HG03565 (cell line): ENCODE measurements at regions not wholly inside any gene's neighbourhood (a gene's known extent, or its start where the extent isn't known, plus 50 kb on each side); places are given as distances from the start of the nearest gene placed in this dataset.

ENCODE experiments used
- ATAC-seq: cut with Tn5 transposase; IDR thresholded peaks from one replicate; pipeline ENCODE4 v1.9.1; 2021; ENCODE audit warnings: mild to moderate bottlenecking, moderate library complexity; ENCODE audit not compliant: unreplicated experiment

DNA sequence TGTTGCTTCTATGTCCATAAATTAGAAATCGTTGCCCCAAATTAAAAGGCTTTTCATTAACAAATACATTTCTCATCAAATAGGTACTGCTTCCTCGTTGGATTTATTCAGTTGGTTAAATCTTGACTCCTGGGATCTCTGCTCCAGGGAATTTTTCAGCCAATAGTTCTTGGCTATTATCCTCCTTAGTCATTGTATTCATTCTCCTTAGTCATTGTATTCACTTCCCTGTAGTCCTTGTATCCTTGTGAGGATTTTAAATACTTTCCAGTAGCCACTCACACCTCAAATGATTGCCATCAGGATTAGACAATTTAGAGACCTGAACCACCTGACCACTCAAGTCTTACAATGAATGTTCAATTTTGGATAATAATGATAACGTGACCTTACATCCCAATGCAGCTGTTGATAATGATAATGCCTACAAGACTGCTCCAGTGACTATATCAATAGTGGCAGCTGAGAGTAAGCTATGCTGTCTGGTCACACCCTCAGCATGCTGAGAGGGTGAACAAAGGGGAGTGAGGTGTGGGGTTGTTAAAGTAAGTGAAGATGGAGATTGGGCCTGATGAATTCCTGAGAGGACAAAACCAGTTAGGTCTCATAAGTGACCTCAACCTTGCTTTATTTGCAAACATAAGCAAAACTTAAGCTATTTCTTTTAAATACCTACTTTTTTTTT lies 193.7 kb upstream of the RTL1 start:
- ATAC-seq = no peak

- ATAC-seq = no peak
These were observed 194.7 kb upstream of the RTL1 start for GRCh38 chr14:101098177-101098576.

- ATAC-seq = no peak
These were observed 195.1 kb upstream of the RTL1 start for GRCh38 chr14:101098641-101099040.

DNA sequence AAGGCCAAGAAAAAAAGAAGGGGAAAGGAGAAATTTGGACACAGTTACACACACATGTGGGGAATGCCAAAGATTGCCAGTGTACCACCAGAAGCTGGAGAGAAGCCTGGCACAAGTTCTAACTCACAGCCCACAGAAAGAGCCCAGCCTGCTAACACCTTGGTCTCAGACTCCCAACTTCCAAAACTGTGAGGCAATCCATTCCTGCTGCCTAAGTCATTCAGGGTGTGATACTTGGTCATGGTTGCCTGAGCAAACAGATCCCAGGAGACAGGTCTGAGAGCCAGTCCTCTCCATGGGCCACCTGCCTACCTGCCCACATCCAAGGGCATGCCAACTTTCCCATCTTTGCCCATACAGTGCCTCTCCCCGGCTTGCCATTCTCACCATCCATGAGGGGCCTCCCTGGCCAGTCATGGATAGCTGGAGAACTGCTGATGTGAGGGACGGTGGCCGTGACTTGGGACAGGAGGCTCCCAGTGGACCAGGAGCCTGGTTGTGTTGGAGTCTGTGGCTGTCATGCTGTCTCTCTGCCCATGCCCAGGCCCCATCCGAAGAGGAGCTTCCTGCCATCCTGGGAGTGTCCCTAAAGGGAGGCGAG lies 198.0 kb upstream of the RTL1 start:
- no peak for ATAC-seq

- ATAC-seq = no peak
These were observed 199.4 kb upstream of the RTL1 start for GRCh38 chr14:101102875-101103274.

- no peak for ATAC-seq
These were observed 199.9 kb upstream of the RTL1 start for GRCh38 chr14:101103321-101103901.

GRCh38 chr14:101104485-101104884 lies 201.0 kb upstream of the RTL1 start:
- no peak for ATAC-seq

DNA sequence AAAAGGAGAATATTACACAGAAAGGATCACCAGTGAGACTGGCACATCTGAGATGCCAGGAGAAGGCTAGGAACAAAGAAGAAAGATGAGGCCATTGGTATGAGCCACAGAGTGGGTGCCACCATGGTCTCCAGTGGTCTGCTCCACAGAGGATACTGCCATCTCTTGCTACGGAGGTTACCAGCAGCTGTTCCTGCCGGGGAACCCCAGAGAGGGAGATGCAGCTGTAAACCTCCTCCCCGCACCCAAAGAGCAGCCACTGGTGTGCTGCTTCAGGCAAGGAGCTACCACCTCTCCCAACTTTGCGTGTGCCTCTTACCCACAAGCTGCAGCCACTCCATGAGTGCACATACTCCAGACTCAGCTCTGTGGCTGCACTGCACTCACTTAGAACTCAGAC lies 201.5 kb upstream of the RTL1 start:
- no peak for ATAC-seq

DNA sequence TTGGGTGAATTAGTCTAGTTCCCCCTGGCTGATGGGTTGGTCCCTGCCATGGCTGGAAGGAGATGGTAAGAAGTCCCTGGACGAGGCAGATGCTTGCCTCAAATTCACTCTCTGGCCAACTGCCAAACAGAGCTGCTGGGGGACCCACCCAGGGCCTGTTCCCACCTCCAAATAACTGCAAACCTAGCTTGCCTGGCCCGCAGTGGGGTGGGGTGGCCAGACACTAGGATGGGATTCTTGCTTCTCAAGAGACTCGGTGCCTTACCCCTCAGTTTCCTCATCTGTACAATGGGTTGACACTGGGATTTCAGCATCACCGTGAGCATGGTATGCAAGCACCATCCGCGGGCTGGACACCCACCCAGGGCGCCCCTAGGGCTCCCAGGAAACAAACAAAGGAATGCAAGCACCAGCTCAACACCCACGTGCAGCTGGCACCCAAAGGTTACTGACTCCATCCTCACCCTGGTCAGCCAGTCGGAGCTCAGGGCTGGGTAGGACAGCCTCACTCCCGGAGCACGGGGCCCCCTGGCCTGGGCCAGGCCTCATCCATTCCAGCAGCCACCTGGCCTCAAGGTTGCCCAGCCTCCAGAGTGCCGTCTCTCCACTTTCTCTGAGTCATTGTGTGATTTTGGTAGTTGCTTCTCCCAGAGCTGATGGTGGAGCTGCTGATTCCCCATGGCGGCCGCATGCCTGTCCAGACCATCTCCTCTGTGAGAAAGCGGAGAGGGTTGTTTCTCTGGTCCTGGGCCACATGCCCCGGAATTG lies 205.2 kb upstream of the RTL1 start:
- ATAC-seq = no peak

DNA sequence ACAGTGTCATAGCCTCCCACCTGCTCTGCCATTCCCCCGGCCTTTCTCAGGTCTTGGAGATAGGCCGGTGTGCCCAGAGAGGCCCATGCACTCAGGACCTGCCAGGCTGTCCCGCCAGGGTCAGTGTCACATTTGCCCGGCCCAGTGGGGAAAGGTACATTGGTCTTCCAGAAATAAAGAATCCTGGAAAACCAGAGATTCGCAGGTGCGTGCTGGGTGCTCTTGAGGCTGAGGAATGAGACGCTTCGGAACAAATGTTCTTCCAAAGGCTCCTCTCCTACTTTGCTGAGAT lies 205.8 kb upstream of the RTL1 start:
- no peak for ATAC-seq

- ATAC-seq = no peak
These were observed 206.6 kb upstream of the RTL1 start for GRCh38 chr14:101109981-101110728.

DNA sequence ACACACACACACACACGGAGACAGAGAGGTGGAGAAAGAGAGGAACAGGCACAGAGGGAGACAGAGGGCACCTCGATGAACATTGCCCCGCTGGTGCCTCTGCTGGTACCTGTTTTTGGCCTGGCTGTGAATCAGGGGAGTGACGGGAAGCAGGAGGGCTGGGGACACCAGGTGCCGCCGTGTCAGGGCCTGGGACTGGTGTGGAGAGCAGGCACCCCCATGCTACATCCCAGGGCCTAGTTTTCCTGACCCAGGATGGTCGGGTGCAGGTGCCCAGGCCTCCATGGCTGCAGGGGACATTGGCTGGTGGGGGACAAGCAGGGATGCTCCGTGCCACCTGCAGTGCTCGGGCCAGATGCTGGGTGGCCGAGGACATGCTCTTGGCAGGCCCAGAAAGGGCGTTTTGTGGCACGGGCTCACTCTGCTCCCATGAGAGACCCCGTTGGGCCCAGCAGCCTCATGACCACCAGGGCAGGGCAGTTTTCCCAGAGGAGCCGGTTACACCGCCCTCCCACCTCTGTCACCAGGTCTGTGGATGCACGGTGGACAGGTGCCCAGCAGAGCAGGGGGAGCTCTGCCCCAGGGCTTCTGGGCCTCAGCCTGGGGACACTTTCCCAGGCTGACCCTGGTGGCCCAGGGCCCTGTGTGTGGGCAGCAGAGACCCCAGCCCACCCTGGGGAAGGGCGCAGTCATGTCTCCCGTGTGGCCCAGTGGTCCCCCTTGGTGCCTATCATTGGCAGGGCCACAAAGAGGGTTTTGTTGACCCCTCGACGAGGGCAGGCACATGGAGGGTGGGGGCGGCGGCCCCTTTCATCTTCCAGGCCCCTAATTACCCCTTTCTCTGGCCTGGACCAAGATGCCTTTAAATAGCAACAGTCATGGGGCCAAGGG lies 207.5 kb upstream of the RTL1 start:
- ATAC-seq = no peak

DNA sequence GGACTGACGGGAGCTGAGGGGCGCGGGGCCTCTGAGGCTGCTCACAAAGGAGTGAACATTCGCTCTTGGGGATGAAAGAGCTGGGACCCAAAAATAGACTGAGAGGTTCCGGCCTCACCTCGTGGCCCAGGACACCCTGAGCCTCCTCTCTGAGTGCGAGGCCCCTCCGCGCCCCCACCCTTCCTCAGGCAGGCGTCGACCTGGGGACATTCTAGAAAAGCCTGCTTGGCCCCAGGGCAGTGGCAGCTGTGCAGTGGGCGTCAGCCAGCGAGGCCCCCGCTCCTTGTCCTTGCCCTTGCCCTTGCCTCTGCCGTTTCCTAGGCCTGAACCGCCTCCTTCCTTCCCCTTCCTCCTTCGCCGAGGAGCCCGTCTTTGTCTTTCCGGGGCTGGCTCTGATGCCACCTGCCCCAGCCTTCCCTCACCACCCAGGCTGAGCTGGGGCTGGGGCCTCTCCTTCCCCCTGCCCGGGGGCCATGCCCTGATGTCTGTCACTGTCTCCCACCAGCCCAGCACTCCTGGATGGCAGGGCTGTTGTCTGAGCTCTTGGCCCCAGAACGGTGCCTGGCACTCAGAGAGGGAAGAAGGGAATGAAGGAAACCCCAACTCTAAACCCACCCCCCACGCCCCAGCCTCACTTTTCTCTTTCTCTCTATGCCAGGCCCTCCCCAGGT lies 208.2 kb upstream of the RTL1 start:
- ATAC-seq = no peak

DNA sequence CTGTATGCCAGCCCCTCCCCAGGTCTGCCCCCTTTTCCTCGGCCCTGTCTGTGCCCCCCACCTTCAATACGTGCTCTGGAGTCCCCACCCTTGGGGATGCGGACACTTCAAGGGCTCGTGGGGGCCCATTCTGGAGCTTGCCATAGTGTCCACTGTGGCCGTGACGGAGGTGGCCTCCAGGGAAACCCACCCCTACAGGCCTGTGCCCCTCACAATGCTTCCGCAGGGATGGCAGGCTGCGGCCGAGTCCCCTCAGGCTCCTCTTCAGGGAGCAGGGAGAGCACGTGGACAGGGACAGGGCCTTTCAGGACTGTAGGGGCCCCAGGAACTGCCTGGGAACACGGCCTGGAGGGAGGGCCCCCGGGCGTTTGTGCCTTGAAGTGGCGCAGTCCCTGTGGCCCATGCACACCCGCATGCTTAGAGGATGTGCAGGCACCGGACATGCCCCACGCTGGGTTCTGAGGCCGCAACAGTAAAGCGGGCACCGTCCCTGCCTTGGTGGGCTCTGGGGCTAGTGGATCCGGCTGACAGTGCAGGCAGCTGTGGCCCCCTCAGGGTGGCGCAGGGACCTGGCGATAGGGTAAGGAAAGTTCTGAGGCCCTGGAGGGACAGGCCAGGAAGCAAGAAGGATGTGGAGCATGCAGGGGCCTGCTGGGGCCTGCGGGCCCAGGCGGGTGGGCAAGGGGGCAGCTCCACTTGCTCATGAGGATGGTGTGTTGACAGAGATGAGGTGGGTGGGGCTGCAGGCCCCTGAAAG lies 209.0 kb upstream of the RTL1 start:
- ATAC-seq = no peak

DNA sequence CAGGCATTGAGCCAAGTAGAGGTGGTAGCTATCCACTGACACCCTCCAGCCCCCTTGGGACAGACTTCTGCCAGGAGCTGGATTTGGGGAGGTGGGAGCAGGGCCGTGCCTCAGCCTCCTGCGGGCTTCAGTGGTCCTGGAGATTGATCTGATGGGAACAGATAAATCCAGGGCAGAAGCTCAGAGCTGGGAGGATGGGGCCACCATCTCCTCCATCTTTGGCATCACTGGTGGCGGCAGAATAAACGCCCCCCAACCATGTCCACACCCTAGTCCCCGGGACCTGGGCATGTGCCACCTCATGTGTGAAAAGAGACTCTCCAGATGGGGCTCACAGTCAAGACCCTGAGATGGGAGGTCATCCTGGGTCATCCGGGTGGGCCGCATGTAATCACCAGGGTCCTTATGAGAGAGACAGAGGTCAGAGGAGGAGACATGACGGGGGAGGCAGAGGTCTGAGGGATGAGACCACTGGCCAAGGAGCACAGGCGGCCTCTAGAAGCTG lies 209.6 kb upstream of the RTL1 start:
- no peak for ATAC-seq

DNA sequence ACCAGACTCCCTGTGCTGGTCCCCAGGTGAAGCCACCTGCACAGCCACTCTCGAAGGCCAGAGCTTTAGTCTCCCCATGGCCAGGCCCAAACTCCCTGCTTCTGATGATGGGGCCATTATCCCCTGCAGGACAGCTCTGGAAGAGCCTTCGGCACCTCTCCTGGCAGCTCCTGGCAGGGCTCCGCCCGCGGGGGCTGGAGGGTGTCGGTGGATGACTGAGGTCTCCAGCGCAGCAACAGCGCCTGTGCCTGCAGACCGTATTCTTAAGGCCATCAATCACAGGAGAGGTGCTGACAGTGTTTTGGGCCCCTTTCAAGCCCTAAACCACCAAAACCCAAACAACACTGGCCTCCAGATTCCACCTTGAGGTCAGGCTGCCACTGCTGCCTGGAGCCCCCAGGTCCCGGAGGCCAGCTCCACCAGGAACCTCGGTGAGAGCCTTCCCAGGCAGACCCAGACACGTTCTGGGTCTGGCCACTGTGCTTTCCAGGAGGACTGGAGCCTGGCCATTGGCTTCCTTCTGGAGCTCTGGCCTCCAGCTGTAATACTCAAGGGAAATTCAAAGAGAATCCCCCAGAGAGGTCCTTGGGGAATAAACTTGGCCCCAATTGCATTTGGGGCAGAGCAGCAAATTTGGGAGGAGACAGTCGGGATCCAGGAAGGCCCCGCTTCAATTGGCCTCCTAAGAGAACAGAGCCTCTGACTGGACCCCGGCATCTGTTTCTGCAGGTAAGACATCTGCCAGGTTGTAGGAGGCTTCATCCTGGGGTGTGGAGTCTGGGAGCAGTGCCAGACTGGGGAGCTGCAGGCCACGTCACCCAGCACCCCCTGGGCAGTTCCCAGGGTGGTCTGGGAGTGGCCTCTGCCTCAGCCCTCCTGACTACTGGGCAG lies 210.6 kb upstream of the RTL1 start:
- ATAC-seq = no peak

DNA sequence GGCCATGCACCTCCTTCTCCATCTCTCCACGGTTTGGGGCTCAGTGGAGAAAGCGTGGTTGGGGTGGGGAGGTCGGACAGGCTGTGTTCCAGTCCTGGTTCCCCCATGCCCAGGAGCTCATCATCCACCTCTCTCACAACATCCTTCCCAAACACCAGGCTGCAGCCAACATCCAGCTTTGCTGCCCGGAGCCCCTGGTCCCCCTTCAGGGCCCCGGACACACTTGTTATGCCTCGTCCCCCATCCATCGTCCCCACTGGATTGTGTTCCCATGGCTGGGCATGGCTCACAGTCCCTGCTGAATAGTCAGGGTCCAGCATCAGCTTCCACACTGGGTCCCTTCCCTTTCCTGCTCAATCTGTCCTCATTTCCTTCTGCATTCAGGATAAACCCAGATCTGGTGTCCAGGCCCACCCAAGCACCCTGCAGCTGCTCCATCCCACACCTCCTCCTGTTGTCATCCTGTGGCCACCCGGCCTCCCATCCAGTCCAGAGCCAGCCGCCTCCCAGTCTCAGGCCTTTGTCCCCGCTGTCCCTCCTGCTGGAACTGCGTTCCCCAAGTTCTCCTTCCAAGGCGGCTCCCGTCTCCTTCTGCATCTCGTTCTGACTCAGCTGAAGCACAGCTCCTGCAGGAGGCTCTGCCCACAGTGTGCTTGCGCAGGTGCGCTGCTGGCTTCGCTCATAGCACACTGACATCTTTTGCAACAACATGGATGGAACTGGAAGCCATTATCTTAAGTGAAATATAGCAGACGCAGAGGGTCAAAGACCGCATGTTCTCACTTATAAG lies 211.4 kb upstream of the RTL1 start:
- ATAC-seq = no peak
